GM21515 (cell line): ENCODE measurements at regions not wholly inside any gene's neighbourhood (a gene's known extent, or its start where the extent isn't known, plus 50 kb on each side); places are given as distances from the start of the nearest gene placed in this dataset.
"Not testable (repeated sequence)": the region's sequence is repeated elsewhere in the genome, so short reads cannot be mapped to it uniquely, and the experiment has no call there.

Source experiments
- ATAC-seq: cut with Tn5 transposase; IDR thresholded peaks from one replicate; pipeline ENCODE4 v1.9.1; 2021; ENCODE audit not compliant: unreplicated experiment

DNA sequence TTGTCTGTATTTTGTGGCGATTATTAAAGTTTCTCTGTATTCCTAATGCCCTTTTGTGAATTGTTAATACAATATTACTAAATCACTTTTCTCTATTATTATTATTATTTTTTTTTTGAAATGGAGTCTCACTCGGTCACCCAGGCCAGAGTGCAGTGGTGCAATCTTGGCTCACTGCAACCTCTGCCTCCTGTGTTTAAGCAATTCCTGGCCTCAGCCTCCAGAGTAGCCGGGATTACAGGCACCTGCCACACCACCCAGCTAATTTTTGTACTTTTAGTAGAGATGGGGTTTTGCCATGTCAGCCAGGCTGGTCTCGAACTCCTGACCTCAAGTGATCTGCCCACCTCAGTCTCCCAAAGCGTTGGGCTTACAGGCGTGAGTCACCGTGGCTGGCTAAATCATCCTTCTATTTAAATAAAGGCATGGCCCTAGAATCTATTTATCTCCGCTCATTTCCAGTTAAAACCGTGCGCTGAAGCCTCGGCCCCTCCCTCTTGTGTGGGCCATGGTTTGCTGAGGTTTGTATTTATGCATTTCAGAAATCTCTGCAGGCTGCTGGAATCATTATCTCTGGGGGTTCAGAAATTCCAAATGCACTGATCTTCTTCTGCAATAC, 1136.4 kb upstream of the TMEM132C start:
- no peak for ATAC-seq

- no peak for ATAC-seq
Observed at GRCh38 chr12:127133675-127134335, 1133.2 kb upstream of the TMEM132C start.

DNA sequence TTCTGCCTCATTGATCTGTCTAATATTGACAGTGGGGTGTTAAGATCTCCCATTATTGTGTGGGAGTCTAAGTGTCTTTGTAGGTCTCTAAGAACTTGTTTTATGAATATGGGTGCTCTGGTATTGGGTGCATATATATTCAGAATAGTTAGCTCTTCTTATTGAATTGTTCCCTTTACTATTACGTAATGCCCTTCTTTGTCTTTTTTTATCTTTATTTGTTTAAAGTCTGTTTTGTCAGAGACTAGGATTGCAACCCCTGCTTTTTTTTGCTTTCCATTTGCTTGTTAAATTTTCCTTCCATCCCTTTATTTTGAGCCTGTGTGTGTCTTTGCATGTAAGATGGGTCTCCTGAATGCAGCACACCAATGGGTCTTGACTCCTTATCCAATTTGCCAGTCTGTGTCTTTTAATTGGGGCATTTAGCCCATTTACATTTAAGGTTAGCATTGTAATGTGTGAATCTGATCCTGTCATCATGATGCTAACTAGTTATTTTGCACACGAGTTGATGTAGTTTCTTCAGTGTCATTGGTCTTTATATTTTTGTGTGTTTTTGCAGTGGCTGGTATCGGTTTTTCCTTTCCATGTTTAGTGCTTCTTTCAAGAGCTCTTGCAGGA, 1126.0 kb upstream of the TMEM132C start:
- ATAC-seq, result not testable (repeated sequence)

DNA sequence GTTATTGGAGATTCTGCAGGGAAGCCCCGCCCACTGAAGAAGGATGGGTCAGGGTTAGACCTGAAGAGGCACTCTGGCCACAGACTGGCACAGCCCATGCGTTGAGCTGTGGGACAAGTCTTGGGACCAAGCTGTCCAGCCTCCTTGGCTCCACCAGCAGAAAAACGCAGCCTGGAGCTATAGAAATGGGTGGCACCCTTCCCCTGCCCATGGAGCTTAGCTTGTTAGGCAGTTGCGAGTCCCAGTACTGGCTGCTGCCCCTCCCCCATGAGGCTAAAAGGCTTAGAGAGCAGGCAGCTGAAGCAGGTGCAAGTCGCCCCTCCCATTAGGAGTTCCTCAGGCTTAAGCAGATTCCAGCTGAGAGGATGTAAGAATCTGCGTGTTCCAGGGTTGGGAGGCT, 1124.0 kb upstream of the TMEM132C start:
- no peak for ATAC-seq

DNA sequence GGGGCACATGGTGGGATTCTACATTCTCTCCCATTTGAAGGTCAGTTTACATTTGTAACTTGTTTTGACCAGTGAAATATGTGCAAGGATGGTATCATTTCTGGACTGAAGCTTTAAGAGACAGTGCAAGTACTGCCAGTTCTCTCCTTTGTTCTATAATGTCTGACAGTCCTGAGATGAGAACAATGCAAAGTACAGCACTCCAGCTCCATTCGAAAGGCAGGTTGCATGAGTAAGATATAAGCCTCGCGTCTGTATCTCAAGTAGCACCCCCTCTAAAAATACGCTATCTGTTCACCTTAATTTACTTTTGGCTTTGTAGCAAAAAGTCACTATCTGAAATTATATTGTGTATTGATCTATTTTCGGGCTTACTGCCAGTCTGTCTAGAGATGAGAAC, 1122.2 kb upstream of the TMEM132C start:
- ATAC-seq, result no peak

DNA sequence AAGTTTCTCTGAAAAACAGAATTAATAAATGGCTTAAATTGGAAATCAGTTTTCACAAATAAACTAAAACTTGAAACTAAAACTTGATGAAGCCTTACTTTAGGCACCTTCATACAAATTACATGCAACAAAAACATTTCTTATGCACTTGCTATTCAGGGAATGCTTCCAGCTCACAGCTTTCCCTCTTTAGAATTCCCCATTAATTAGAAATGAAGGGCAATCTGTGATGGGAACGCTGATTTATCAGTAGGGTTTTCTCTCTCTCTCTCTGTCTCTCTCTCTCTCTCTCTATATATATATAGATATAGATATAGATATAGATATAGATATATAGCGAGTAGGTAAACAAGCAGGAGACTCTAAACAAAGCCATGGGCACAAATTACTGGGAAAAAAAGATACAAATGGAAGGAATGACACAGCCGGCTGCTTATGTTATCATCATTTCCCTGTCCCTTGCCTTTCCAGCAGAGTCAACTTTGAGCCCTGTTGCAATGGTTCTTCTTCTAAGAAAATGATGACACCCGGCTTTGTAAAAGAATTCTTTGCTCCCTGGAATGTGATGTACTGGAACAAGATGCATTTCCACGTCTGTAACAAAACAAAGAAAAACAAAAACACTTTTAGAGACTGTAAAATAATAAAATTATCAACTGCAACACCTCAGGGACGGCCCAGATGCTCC, 1121.6 kb upstream of the TMEM132C start:
- ATAC-seq, result no peak

DNA sequence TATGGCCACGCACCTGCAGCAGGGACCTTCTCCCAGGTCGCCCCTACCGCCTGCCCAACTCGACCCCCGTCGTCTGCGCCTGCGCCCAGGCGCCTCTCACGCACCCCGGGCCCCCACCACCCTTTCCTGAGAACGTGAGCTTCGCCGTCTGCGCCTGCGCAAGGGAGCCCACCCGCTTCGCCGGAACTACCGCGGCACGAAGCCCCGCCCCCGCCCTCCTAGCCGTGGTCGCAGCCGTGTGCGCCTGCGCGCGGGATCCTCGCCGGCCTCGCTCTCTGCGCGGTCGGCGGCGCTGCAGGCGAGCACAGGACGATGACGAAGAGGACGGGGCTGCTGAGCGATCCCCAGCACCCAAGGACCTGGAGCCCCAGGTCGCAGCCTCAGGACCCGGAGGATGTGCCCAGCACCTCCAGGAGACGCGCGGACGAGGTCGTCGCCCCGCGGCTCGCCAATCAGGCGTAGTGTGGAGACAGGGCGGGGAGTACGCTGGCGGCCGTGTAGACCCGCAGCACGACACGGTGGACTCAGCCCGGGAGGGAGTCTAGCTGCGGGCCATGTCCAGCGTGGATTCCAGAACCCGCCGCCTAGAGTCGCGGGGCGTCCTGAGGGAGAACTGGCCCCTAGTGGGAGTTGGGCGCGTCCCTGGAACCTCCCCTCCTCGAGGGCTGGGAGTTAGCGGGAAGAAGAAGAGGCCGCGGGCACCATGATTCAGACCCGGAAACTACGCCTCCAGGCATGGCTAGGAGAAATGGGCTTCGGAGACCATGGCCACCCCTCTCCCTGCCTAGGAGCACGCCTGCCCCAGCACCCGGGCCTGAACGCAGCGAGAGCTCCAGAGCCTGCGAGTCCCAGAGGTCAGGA, 1120.8 kb upstream of the TMEM132C start:
- ATAC-seq, result no peak

DNA sequence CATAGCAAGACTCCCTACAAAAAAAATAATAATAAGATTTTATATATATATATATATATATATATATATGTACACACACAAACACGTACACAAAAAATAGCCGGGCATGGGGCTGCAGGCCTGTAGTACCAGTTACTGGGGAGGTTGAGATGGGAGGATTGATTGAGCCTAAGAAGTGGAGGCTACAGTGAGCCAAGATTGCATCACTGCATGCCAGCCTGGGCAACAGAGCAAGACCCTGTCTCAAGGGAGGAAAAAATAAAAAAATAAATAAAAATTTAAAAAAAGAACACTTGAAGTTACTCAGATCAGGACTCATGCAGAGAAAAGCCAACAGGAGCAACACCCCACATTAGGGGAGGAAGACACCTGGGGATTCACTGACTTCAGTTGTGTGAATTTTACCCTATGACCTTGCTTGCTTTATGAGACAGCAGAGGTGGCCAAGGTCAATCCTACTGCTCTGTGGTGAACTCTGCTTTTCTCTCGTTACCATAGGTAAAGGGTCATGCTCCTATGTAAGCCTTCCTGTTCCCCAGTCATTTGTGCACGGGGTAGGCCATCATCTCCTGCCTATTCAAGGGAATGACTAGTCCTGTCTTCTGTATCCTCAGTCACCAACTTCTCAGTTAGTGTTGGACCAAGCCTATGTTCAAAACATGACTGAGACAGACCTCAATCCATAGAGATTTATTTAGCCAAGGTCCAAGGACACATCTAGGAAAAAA, 1119.8 kb upstream of the TMEM132C start:
- ATAC-seq, result no peak

GRCh38 chr12:127147724-127148123, 1119.2 kb upstream of the TMEM132C start:
- no peak for ATAC-seq

DNA sequence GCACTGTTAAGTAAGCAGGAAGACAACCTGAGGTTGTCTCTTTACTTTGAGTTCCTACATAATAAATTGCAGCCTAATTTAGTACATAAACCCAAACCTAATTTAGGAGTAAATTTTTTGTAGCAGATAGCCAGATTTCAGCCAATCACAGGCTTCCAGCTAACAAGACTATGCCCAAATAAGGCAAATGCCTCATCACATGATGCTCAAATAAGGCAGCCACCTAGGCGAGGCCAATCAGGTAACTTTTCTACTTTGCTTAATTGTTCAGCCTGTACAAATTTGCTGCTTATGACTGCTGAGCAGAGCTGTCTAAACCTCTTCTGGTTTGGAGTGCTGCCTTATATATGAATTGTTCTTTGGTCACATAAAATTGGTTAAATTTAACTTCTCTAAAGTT, 1118.7 kb upstream of the TMEM132C start:
- ATAC-seq, result no peak

DNA sequence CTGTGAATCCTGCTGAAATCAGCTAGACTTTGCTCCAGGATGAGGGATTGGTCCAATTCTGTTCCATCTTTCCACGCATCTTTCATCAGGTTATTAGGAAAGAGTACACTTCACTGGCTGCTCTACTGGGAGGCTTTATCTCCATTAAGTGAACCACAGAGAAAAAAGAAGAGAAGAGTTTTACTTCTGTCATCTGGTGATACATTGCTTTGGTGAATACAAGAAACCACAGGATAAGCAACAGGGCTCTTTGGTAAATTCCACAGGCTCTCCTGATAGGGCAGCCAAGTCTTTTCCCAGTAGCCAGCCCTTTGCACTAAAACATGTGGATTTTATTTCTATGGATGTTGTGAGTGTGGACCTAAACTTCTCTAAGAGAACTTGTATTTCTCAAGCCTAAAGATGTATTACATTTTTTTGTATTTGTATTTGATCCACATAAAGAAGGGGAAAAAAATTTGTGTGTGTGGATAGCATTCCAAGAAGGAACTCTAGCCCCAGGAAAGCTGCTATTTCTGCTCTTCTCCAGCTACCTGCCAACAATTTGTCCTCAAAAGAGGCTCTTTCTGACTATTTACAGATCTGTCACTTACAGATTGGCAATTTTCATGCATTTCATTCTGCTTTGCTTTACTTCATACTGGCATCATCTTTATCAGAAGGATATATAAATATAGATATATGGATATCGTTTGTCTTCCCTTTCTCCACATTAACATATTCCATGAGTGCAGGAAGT, 1117.6 kb upstream of the TMEM132C start:
- ATAC-seq, result no peak

DNA sequence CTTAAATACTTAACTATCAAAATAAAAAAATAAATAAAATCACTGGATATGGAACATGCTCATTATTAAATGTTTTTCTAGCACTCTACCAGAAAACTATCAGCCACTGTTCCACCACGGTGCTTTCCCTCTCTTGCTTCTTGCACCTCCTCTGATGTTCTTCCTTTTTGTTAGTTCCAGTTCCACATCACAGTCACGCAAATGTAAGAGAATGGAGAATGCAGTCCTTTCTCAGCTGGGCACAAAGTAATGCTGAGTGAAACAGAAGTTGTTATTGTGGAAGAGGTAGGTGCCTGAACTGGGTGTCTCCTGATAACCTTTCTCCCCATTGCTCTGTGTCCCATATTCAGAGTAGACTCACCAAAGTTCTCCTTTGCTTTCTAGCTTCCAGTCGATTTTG, 1116.9 kb upstream of the TMEM132C start:
- ATAC-seq, result no peak

DNA sequence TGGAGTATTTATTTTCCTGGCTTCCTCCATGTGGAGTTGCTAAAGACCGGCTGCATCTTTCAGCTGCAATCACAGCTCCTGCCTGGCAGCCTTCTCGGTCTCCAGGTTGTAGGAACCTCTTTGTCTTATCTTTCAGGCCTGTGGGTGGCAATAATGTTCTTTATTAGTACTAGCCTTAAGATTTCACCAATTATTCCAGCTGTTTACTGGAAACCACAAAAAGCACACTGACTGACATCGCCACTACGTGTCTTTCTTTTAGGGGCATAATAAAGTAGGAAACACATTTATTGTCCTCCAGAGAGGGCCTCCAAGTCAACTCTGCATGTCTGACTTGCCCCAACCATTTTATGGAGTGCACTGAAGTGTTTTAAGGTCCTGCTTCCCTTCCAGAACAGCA, 1116.5 kb upstream of the TMEM132C start:
- ATAC-seq, result no peak

- no peak for ATAC-seq
Observed at GRCh38 chr12:127150956-127151355, 1116.0 kb upstream of the TMEM132C start.

GRCh38 chr12:127153996-127154395, 1113.0 kb upstream of the TMEM132C start:
- no peak for ATAC-seq

GRCh38 chr12:127154830-127155229, 1112.1 kb upstream of the TMEM132C start:
- ATAC-seq, result not testable (repeated sequence)

DNA sequence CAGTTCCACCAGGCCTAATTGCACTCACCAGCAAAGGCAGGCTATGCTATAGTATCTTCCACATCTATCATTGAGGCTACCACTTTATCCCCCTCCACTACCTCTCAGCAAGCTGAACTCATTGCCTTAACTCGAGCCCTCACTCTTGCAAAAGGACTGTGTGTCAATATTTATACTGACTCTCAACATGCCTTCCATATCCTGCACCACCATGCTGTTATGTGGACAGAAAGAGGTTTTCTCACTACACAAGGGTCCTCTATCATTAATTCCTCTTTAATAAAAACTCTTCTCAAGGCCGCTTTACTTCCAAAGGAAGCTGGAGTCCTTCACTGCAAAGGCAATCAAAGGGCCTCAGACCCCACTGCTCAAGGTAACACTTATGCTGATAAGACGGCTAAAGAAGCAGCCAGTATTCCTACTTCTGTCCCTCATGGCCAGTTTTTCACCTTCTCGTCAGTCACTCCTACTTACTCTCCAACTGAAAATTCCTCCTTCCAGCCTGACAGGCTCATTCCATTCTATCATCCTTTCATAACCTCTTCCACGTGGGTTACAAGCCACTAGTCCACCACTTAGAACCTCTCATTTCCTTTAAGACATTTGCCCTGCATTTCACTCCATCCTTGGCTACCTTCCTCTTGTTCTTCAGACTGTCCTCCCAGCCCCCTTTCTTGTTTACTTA, 1110.9 kb upstream of the TMEM132C start:
- ATAC-seq, result not testable (repeated sequence)

DNA sequence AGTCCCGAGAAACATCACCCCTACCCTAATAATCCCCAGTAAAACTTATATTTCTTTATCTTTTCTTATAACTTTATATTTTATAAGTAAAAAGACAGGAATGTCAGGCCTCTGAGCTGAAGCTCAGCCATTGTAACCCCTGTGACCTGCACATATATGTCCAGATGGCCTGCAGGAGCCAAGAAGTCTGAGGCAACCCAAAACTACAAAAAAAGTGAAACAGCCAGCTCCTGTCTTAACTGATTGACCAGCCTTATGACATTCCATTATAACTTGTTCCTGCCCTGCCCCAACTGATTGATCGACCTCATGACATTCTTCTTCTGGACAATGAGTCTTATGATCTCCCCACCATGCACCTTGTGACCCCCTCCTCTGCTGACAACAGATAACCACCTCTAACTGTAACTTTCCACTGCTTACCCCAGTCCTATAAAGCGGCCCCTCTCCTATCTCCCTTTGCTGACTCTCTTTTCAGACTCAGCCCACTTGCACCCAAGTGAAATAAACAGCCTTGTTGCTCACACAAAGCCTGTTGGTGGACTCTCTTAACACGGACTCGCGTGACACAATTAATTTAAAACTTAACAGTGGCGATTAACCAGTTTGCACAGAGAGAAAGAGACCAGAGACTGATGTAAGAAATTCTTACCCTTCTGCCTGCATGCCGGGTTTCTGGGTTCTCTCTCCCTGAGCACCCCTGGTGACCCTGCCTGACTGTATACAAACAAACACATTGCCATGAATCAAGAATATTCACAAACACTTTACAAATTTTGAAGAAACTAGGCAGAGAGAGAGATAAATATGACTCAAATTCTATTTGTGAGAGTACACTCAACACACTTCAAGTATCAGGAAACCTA, 1109.2 kb upstream of the TMEM132C start:
- not testable (repeated sequence) for ATAC-seq
